Neural cell (in vitro differentiated cells): ENCODE measurements at regions not wholly inside any gene's neighbourhood (a gene's known extent, or its start where the extent isn't known, plus 50 kb on each side); places are given as distances from the start of the nearest gene placed in this dataset.

Experiments used
- H2AFZ ChIP-seq: fragments of 200-600, 300-800 bp; sonication (generic), shearing (Covaris generic); 2 replicates; pipeline ENCODE4 v1.6.0; 2014; ENCODE audit warnings: low read depth, mild to moderate bottlenecking, antibody characterized with exemption, low read length, moderate library complexity
- H3F3A ChIP-seq: fragments of 200-600 bp; shearing (Covaris generic); 2 replicates; pipeline ENCODE4 v1.6.1; 2016; ENCODE audit warnings: mild to moderate bottlenecking, moderate library complexity, mixed read lengths, antibody characterized with exemption, low read length; ENCODE audit not compliant: insufficient read depth, poor library complexity, severe bottlenecking
- H3K27ac ChIP-seq: fragments of 200-600, 300-800 bp; sonication (generic), shearing (Covaris generic); 2 replicates; pipeline ENCODE4 v1.5.1; 2014; ENCODE audit warnings: mild to moderate bottlenecking, low read length, moderate library complexity
- H3K27me3 ChIP-seq: fragments of 300-800, 200-600 bp; sonication (generic), shearing (Covaris generic); 2 replicates; pipeline ENCODE4 v1.6.0; 2014; ENCODE audit warnings: mild to moderate bottlenecking, low read depth, low read length, moderate library complexity; ENCODE audit not compliant: insufficient read depth
- H3K36me3 ChIP-seq: fragments of 300-800, 200-600 bp; sonication (generic), shearing (Covaris generic); 2 replicates; pipeline ENCODE4 v1.5.1; 2014; ENCODE audit warnings: mild to moderate bottlenecking, antibody characterized with exemption, low read length, moderate library complexity; ENCODE audit not compliant: insufficient read depth
- H3K4me2 ChIP-seq: fragments of 300-800, 200-600 bp; sonication (generic), shearing (Covaris generic); 2 replicates; pipeline ENCODE4 v1.6.0; 2014; ENCODE audit warnings: mild to moderate bottlenecking, low read length
- H3K4me3 ChIP-seq: fragments of 300-800, 200-600 bp; sonication (generic), shearing (Covaris generic); 2 replicates; pipeline ENCODE4 v1.5.1; 2014; ENCODE audit warnings: mild to moderate bottlenecking, low read length, moderate library complexity
- H3K79me2 ChIP-seq: fragments of 200-600 bp; shearing (Covaris generic); replicated peaks from 2 replicates; pipeline ENCODE4 v1.6.0; 2014; ENCODE audit warnings: mild to moderate bottlenecking, low read length, moderate library complexity; ENCODE audit not compliant: insufficient read depth
- H3K9ac ChIP-seq: fragments of 300-800, 200-600 bp; sonication (generic), shearing (Covaris generic); 2 replicates; pipeline ENCODE4 v1.6.1; 2016; ENCODE audit warnings: mild to moderate bottlenecking, low read length, mixed read lengths
- H3K9me2 ChIP-seq: fragments of 200-600 bp; shearing (Covaris generic); 2 replicates; pipeline ENCODE4 v1.6.1; 2016; ENCODE audit warnings: mild to moderate bottlenecking, low read length, mixed read lengths; ENCODE audit not compliant: insufficient read depth
- H3K9me3 ChIP-seq: fragments of 200-600, 300-800 bp; sonication (generic), shearing (Covaris generic); 2 replicates; pipeline ENCODE4 v1.6.1; 2016; ENCODE audit warnings: mild to moderate bottlenecking, mixed run types, low read length, moderate library complexity, mixed read lengths
- H4K20me1 ChIP-seq: fragments of 200-600 bp; shearing (Covaris generic); 2 replicates; pipeline ENCODE4 v1.6.1; 2016; ENCODE audit warnings: mild to moderate bottlenecking, mixed run types; ENCODE audit not compliant: insufficient read depth
- EP300 ChIP-seq: fragments of 450-650 bp; conservative IDR thresholded peaks from 2 replicates; pipeline ENCODE4 v1.6.1; 2014; ENCODE audit warnings: antibody characterized with exemption, mild to moderate bottlenecking, moderate library complexity; ENCODE audit not compliant: poor library complexity, severe bottlenecking
- EZH2 ChIP-seq: fragments of 200-600, 300-800 bp; shearing (Covaris generic), sonication (generic); IDR thresholded peaks from 2 replicates; pipeline ENCODE4 v1.6.1; 2014; ENCODE audit warnings: antibody characterized with exemption, low read length, borderline replicate concordance, mild to moderate bottlenecking; ENCODE audit not compliant: insufficient read depth, poor library complexity, severe bottlenecking
- MXI1 ChIP-seq: fragments of 450-650 bp; conservative IDR thresholded peaks from 2 replicates; pipeline ENCODE4 v1.6.1; 2014; ENCODE audit warnings: antibody characterized with exemption, mild to moderate bottlenecking; ENCODE audit not compliant: poor library complexity, severe bottlenecking
- POLR2AphosphoS5 ChIP-seq: IDR thresholded peaks from 2 replicates; pipeline ENCODE4 v1.6.1; 2012
- RAD21 ChIP-seq: fragments of 450-650 bp; conservative IDR thresholded peaks from 2 replicates; pipeline ENCODE4 v1.6.1; 2014; ENCODE audit warnings: antibody characterized with exemption, mild to moderate bottlenecking, moderate library complexity
- SMC3 ChIP-seq: fragments of 450-650 bp; conservative IDR thresholded peaks from 2 replicates; pipeline ENCODE4 v1.6.1; 2014; ENCODE audit warnings: antibody characterized with exemption, mild to moderate bottlenecking, moderate library complexity; ENCODE audit not compliant: poor library complexity
- TAF1 ChIP-seq: IDR thresholded peaks from 2 replicates; pipeline ENCODE4 v1.6.1; 2012; ENCODE audit warnings: low read depth
- TF ChIP-seq, protein P1 (sequence below): IDR thresholded peaks from 2 replicates; pipeline ENCODE4 v1.6.1; 2012; ENCODE audit warnings: borderline replicate concordance
- TF ChIP-seq, protein P2 (sequence below): fragments of 450-650 bp; IDR thresholded peaks from 2 replicates; pipeline ENCODE4 v1.5.1; 2014; ENCODE audit warnings: antibody characterized with exemption, mild to moderate bottlenecking, moderate library complexity; ENCODE audit not compliant: poor library complexity, severe bottlenecking

DNA sequence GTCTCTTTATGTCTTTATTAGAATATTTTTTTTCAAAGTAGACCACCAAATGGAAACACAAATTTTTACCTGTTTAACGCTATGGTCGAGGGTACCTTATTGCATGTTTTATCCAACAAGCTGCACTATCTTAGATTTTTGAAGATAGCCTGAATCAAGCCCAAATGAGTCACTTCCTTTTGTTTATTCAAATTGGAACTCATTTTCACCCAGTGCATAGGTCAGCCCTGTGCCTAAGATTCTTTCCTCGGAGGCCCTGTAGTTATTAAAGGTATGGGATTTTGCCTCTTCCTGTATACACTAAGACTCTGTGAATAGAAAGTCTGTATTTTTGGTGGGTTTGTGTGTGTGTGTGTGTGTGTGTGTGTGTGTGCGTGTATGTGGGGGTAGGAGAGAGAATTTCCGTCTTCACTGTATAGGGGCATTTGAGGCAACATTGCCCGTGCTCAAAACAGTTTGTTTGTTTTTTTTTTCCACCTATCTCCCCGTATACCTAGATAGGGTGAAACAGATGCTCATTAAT, 358.0 kb upstream of the CADM2 start:
- Histone ChIP-seq H3K9ac (no peak overlapping the region), H3K27me3 (peaks cover 30% of the 10 kb centered on the region), H3K4me2 (no peak overlapping the region), H3K9me3 (no peaks in the 10 kb centered on the region), H3F3A (no peaks in the 10 kb centered on the region), H3K27ac (no peak overlapping the region), H4K20me1 (no peaks in the 10 kb centered on the region), H3K4me3 (no peak overlapping the region), H2AFZ (no peak overlapping the region), H3K9me2 (no peaks in the 10 kb centered on the region), H3K79me2 (no peaks in the 10 kb centered on the region), H3K36me3 (no peaks in the 10 kb centered on the region)
- TF ChIP-seq TAF1 (no peak), MXI1 (no peak), EZH2 (no peak), SMC3 (no peak), POLR2AphosphoS5 (no peak), EP300 (no peak), RAD21 (no peak)
- TF ChIP-seq, protein P1, sequence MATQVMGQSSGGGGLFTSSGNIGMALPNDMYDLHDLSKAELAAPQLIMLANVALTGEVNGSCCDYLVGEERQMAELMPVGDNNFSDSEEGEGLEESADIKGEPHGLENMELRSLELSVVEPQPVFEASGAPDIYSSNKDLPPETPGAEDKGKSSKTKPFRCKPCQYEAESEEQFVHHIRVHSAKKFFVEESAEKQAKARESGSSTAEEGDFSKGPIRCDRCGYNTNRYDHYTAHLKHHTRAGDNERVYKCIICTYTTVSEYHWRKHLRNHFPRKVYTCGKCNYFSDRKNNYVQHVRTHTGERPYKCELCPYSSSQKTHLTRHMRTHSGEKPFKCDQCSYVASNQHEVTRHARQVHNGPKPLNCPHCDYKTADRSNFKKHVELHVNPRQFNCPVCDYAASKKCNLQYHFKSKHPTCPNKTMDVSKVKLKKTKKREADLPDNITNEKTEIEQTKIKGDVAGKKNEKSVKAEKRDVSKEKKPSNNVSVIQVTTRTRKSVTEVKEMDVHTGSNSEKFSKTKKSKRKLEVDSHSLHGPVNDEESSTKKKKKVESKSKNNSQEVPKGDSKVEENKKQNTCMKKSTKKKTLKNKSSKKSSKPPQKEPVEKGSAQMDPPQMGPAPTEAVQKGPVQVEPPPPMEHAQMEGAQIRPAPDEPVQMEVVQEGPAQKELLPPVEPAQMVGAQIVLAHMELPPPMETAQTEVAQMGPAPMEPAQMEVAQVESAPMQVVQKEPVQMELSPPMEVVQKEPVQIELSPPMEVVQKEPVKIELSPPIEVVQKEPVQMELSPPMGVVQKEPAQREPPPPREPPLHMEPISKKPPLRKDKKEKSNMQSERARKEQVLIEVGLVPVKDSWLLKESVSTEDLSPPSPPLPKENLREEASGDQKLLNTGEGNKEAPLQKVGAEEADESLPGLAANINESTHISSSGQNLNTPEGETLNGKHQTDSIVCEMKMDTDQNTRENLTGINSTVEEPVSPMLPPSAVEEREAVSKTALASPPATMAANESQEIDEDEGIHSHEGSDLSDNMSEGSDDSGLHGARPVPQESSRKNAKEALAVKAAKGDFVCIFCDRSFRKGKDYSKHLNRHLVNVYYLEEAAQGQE: no peak
- TF ChIP-seq, protein P2, sequence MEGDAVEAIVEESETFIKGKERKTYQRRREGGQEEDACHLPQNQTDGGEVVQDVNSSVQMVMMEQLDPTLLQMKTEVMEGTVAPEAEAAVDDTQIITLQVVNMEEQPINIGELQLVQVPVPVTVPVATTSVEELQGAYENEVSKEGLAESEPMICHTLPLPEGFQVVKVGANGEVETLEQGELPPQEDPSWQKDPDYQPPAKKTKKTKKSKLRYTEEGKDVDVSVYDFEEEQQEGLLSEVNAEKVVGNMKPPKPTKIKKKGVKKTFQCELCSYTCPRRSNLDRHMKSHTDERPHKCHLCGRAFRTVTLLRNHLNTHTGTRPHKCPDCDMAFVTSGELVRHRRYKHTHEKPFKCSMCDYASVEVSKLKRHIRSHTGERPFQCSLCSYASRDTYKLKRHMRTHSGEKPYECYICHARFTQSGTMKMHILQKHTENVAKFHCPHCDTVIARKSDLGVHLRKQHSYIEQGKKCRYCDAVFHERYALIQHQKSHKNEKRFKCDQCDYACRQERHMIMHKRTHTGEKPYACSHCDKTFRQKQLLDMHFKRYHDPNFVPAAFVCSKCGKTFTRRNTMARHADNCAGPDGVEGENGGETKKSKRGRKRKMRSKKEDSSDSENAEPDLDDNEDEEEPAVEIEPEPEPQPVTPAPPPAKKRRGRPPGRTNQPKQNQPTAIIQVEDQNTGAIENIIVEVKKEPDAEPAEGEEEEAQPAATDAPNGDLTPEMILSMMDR: no peak

DNA sequence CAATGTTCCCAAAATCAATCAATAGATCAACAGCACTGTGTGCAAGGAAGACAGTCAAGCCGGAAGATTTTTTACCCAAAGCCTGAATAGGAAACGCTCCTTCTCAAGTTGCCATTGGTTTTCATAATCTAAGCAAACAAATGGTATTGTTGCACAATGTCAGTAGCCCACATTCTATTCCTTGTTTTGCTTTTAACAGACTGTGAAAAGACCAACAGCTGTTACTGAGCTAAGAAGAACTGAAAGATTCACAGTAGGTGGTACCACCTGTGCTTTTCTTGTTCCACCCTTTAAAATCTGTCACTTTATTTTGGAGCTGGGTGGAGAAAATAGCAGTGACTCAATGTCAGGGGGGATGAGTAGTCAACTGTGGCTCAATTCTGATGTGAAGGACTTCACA, 357.5 kb upstream of the CADM2 start:
- TF ChIP-seq, protein P2: no peak
- TF ChIP-seq EP300 (no peak), SMC3 (no peak), MXI1 (no peak)
- Histone ChIP-seq H3K27me3 (peaks cover 30% of the 10 kb centered on the region), H3K4me3 (no peak overlapping the region), H3K36me3 (no peaks in the 10 kb centered on the region), H4K20me1 (no peaks in the 10 kb centered on the region), H3K4me2 (no peak overlapping the region), H3K79me2 (no peaks in the 10 kb centered on the region), H2AFZ (no peak overlapping the region), H3K9me2 (no peaks in the 10 kb centered on the region), H3F3A (no peaks in the 10 kb centered on the region), H3K9me3 (no peaks in the 10 kb centered on the region), H3K27ac (no peak overlapping the region), H3K9ac (no peak overlapping the region)
